Karpas-422 (cell line): ENCODE measurements at regions not wholly inside any gene's neighbourhood (a gene's known extent, or its start where the extent isn't known, plus 50 kb on each side); places are given as distances from the start of the nearest gene placed in this dataset.

Experiments used
- DNase-seq: peaks from one replicate; pipeline ENCODE4 v3.0.0-alpha.2; 2015
- H2AFZ ChIP-seq: fragments of 200-600 bp; sonication (generic); 2 replicates; pipeline ENCODE4 v1.6.1; 2014; ENCODE audit warnings: antibody characterized with exemption, low read length, mixed read lengths
- H3K27ac ChIP-seq: fragments of 200-600 bp; sonication (generic); 2 replicates; pipeline ENCODE4 v1.5.1; 2014; ENCODE audit warnings: mild to moderate bottlenecking, low read length, moderate library complexity
- H3K27me3 ChIP-seq: fragments of 200-600 bp; sonication (generic); 2 replicates; pipeline ENCODE4 v1.6.1; 2014; ENCODE audit warnings: low read length, mixed read lengths
- H3K36me3 ChIP-seq: fragments of 200-600 bp; sonication (generic); 2 replicates; pipeline ENCODE4 v1.6.1; 2014; ENCODE audit warnings: low read length, mixed read lengths; ENCODE audit not compliant: insufficient read depth
- H3K4me1 ChIP-seq: fragments of 200-600 bp; sonication (generic); 2 replicates; pipeline ENCODE4 v1.6.1; 2014; ENCODE audit warnings: mild to moderate bottlenecking, low read length, mixed read lengths
- H3K4me2 ChIP-seq: fragments of 200-600 bp; sonication (generic); 2 replicates; pipeline ENCODE4 v1.6.1; 2014; ENCODE audit warnings: low read length, low read depth, mild to moderate bottlenecking; ENCODE audit not compliant: poor library complexity, severe bottlenecking
- H3K4me3 ChIP-seq: fragments of 200-600 bp; sonication (generic); 2 replicates; pipeline ENCODE4 v1.5.1; 2014; ENCODE audit warnings: mild to moderate bottlenecking, antibody characterized with exemption, low read length, mixed read lengths
- H3K79me2 ChIP-seq: fragments of 200-600 bp; sonication (generic); 2 replicates; pipeline ENCODE4 v1.6.1; 2014; ENCODE audit warnings: mild to moderate bottlenecking, low read length, mixed read lengths
- H3K9ac ChIP-seq: fragments of 200-600 bp; sonication (generic); 2 replicates; pipeline ENCODE4 v1.6.0; 2014; ENCODE audit warnings: low read length
- H3K9me2 ChIP-seq: fragments of 200-600 bp; sonication (generic), shearing (Covaris generic); replicated peaks from 2 replicates; pipeline ENCODE4 v1.6.0; 2014; ENCODE audit warnings: mild to moderate bottlenecking, low read length, moderate library complexity; ENCODE audit not compliant: insufficient read depth
- H3K9me3 ChIP-seq: fragments of 300-700, 200-600 bp; sonication (generic); 2 replicates; pipeline ENCODE4 v1.6.1; 2014; ENCODE audit warnings: low read length, mixed read lengths
- H4K20me1 ChIP-seq: fragments of 200-600 bp; sonication (generic); 2 replicates; pipeline ENCODE4 v1.6.1; 2014; ENCODE audit warnings: mild to moderate bottlenecking, antibody characterized with exemption, low read length, low read depth; ENCODE audit not compliant: insufficient read depth

DNA sequence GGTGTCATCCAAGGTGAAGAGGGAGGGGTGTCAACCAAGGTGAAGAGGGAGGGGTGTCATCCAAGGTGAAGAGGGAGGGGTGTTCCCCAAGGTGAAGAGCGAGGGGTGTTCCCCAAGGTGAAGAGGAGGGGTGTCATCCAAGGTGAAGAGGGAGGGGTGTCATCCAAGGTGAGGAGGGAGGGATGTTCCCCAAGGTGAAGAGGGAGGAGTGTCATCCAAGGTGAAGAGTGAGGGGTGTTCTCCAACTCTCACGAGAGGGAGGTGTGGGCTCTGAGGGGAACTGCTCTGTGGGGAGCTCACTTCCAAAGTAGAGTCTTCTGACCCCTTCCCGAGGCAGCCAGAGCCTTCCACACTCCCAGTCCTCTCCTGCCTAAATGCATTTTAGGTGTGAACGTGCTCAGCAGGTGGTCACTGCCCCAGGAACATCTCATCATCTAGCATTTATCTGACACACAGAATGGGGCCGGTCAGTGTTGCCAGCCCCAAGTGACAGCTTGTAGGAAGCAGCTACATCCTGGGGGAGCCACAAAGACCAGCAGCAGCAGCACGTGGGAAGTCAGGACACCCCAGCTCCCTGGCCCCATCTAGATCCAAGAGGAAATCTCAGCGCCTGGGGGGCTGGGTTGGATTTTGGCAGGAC is 323.8 kb downstream of the GLRX3 start:
- Histone ChIP-seq H4K20me1 (no peaks in the 10 kb centered on the region), H3K4me1 (no peaks in the 10 kb centered on the region), H3K4me2 (no peak overlapping the region), H3K79me2 (no peaks in the 10 kb centered on the region), H3K27ac (no peak overlapping the region), H3K4me3 (no peak overlapping the region), H3K9me3 (no peaks in the 10 kb centered on the region), H3K27me3 (no peaks in the 10 kb centered on the region), H3K36me3 (no peaks in the 10 kb centered on the region), H3K9ac (no peak overlapping the region), H2AFZ (no peak overlapping the region), H3K9me2 (no peaks in the 10 kb centered on the region)
- no peak for DNase-seq

- Histone ChIP-seq H3K4me1 (no peaks in the 10 kb centered on the region), H3K79me2 (no peaks in the 10 kb centered on the region), H4K20me1 (no peaks in the 10 kb centered on the region), H3K27ac (no peak overlapping the region), H3K4me3 (no peak overlapping the region), H3K9ac (no peak overlapping the region), H3K27me3 (no peaks in the 10 kb centered on the region), H3K9me3 (no peaks in the 10 kb centered on the region), H3K36me3 (no peaks in the 10 kb centered on the region), H3K9me2 (no peaks in the 10 kb centered on the region), H2AFZ (no peak overlapping the region), H3K4me2 (no peak overlapping the region)
- DNase-seq, result no peak
These were observed 325.4 kb downstream of the GLRX3 start for GRCh38 chr10:130461631-130462030.

GRCh38 chr10:130463104-130463875 is 327.1 kb downstream of the GLRX3 start:
- H4K20me1 ChIP-seq, result no peaks in the 10 kb centered on the region
- H3K4me1 ChIP-seq, result no peaks in the 10 kb centered on the region
- H3K9me3 ChIP-seq, result no peaks in the 10 kb centered on the region
- no peaks in the 10 kb centered on the region for H3K36me3 ChIP-seq
- H3K79me2 ChIP-seq, result no peaks in the 10 kb centered on the region
- H2AFZ ChIP-seq, result no peak overlapping the region
- H3K9me2 ChIP-seq, result no peaks in the 10 kb centered on the region
- H3K4me2 ChIP-seq, result no peak overlapping the region
- no peak overlapping the region for H3K9ac ChIP-seq
- no peak overlapping the region for H3K4me3 ChIP-seq
- no peak overlapping the region for H3K27ac ChIP-seq
- H3K27me3 ChIP-seq, result no peaks in the 10 kb centered on the region
- no peak for DNase-seq

DNA sequence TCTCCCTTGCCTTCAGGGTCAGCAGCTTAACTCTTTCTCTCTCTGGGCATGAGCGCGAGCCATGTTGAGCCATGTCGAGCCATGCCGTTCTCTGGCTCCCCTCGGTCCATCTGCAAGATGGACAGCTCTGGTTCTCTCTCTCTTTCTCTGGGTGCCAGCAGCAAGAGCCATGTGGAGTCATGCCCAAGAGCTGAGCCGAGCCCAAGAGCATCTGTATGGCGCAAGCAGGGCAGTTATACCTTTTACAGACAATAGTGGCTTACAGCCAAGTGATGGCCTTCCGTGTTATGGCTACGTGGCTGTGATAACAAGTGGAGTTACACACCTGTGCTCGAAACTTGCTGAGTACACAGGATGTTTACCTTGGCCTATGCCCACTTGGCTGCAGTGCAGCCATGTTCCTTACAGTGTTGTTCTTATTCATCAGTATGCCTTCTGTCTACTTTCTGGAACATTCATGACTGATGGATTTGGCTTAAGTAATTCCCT is 327.7 kb downstream of the GLRX3 start:
- Histone ChIP-seq H3K9me2 (no peaks in the 10 kb centered on the region), H3K4me3 (no peak overlapping the region), H3K79me2 (no peaks in the 10 kb centered on the region), H2AFZ (no peak overlapping the region), H3K4me2 (no peak overlapping the region), H3K36me3 (no peaks in the 10 kb centered on the region), H3K27ac (no peak overlapping the region), H4K20me1 (no peaks in the 10 kb centered on the region), H3K9me3 (no peaks in the 10 kb centered on the region), H3K9ac (no peak overlapping the region), H3K27me3 (no peaks in the 10 kb centered on the region), H3K4me1 (no peaks in the 10 kb centered on the region)
- DNase-seq, result no peak

DNA sequence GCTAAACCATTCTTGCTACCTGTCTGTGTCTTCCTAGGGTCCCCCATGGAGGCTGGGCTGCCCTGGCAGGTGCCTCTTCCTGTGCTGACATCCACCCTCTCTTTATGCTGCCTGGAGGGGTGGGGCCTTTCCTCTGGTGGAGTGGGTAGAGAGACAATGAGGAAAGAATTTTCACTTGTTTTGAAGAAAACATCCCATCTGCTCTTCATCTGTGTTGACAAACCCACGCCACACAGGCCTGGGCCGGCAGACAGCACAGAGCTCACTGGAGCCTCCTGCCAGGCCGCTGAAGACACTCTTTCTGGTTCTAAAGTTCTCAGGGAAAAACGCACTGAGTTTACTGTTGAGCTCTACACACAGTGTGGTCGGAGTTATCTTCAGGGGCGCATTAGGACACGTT is 328.2 kb downstream of the GLRX3 start:
- no peaks in the 10 kb centered on the region for H3K9me2 ChIP-seq
- H3K36me3 ChIP-seq, result no peaks in the 10 kb centered on the region
- H3K79me2 ChIP-seq, result no peaks in the 10 kb centered on the region
- H2AFZ ChIP-seq, result no peak overlapping the region
- no peak for DNase-seq
- no peak overlapping the region for H3K4me3 ChIP-seq
- no peak overlapping the region for H3K9ac ChIP-seq
- no peaks in the 10 kb centered on the region for H4K20me1 ChIP-seq
- H3K4me2 ChIP-seq, result no peak overlapping the region
- H3K27ac ChIP-seq, result no peak overlapping the region
- no peaks in the 10 kb centered on the region for H3K27me3 ChIP-seq
- H3K9me3 ChIP-seq, result no peaks in the 10 kb centered on the region
- no peaks in the 10 kb centered on the region for H3K4me1 ChIP-seq

GRCh38 chr10:130466271-130466997 is 330.2 kb downstream of the GLRX3 start:
- DNase-seq, result no peak
- H3K9ac ChIP-seq, result no peak overlapping the region
- no peaks in the 10 kb centered on the region for H3K36me3 ChIP-seq
- H3K4me3 ChIP-seq, result no peak overlapping the region
- H3K9me2 ChIP-seq, result no peaks in the 10 kb centered on the region
- H3K79me2 ChIP-seq, result no peaks in the 10 kb centered on the region
- H3K4me2 ChIP-seq, result no peak overlapping the region
- no peak overlapping the region for H2AFZ ChIP-seq
- H4K20me1 ChIP-seq, result no peaks in the 10 kb centered on the region
- H3K9me3 ChIP-seq, result no peaks in the 10 kb centered on the region
- no peaks in the 10 kb centered on the region for H3K4me1 ChIP-seq
- H3K27ac ChIP-seq, result no peak overlapping the region
- no peaks in the 10 kb centered on the region for H3K27me3 ChIP-seq

- Histone ChIP-seq H3K4me3 (no peak overlapping the region), H3K36me3 (no peaks in the 10 kb centered on the region), H3K9me2 (no peaks in the 10 kb centered on the region), H3K4me1 (no peaks in the 10 kb centered on the region), H3K79me2 (no peaks in the 10 kb centered on the region), H2AFZ (no peak overlapping the region), H3K9me3 (no peaks in the 10 kb centered on the region), H3K27me3 (no peaks in the 10 kb centered on the region), H3K9ac (no peak overlapping the region), H3K4me2 (no peak overlapping the region), H3K27ac (no peak overlapping the region), H4K20me1 (no peaks in the 10 kb centered on the region)
- DNase-seq, result peak; percentile 43
These were observed 334.1 kb downstream of the GLRX3 start for GRCh38 chr10:130470286-130470685.

GRCh38 chr10:130470973-130471372 is 334.8 kb downstream of the GLRX3 start:
- Histone ChIP-seq H3K4me1 (no peaks in the 10 kb centered on the region), H4K20me1 (no peaks in the 10 kb centered on the region), H3K9ac (no peak overlapping the region), H3K9me2 (no peaks in the 10 kb centered on the region), H2AFZ (no peak overlapping the region), H3K79me2 (no peaks in the 10 kb centered on the region), H3K36me3 (no peaks in the 10 kb centered on the region), H3K9me3 (no peaks in the 10 kb centered on the region), H3K4me2 (no peak overlapping the region), H3K27me3 (no peaks in the 10 kb centered on the region), H3K4me3 (no peak overlapping the region), H3K27ac (no peak overlapping the region)
- DNase-seq, result no peak
